WTC11 (cell line): ENCODE measurements at regions not wholly inside any gene's neighbourhood (a gene's known extent, or its start where the extent isn't known, plus 50 kb on each side); places are given as distances from the start of the nearest gene placed in this dataset.
A peak's percentile ranks its signal among the peaks of the same experiment; 100 is the strongest.

Experiments
- ATAC-seq: fragments of 200-7000 bp; cut with Tn5 transposase; 2 replicates; pipeline ENCODE4 v1.10.0; 2021; ENCODE audit warnings: mild to moderate bottlenecking, moderate library complexity
- CTCF ChIA-PET: fragments of 300-600 bp; sonication (Branson Sonifier 250); formaldehyde crosslinking; loops from one replicate; lab custom pipeline; 2021; ENCODE audit warnings: antibody characterized with exemption; lab: Charles Lee
- POLR2A ChIA-PET: fragments of 350-600 bp; sonication (Branson Sonifier 250); formaldehyde crosslinking; loops from one replicate; lab custom pipeline; 2021; ENCODE audit warnings: antibody characterized with exemption; lab: Charles Lee
- DNase-seq: peaks from one replicate; pipeline ENCODE4 v3.0.0; 2021; ENCODE audit warnings: low spot score
- H3K27ac Mint-ChIP-seq: 2 replicates; pipeline ENCODE4 v1.8.0; 2021; ENCODE audit warnings: mixed read lengths
- H3K27me3 Mint-ChIP-seq: 2 replicates; pipeline ENCODE4 v1.8.0; 2021; ENCODE audit warnings: low read depth, mild to moderate bottlenecking, moderate library complexity, mixed read lengths
- H3K36me3 Mint-ChIP-seq: 2 replicates; pipeline ENCODE4 v1.8.0; 2021; ENCODE audit warnings: mixed read lengths
- H3K4me1 Mint-ChIP-seq: 2 replicates; pipeline ENCODE4 v1.8.0; 2022; ENCODE audit warnings: mixed read lengths
- H3K4me3 Mint-ChIP-seq: 2 replicates; pipeline ENCODE4 v1.8.0; 2021; ENCODE audit warnings: mild to moderate bottlenecking, moderate library complexity, mixed read lengths
- H3K9me3 Mint-ChIP-seq: 2 replicates; pipeline ENCODE4 v1.8.0; 2021; ENCODE audit warnings: mixed read lengths
- ARID4B ChIP-seq: sonication (generic); formaldehyde crosslinking; IDR thresholded peaks from 2 replicates; pipeline ENCODE4 v1.8.0; 2023; ENCODE audit warnings: missing genetic modification reagents, mild to moderate bottlenecking, borderline replicate concordance
- CREB1 ChIP-seq: sonication (generic); formaldehyde crosslinking; IDR thresholded peaks from 2 replicates; pipeline ENCODE4 v1.8.0; 2023; ENCODE audit warnings: mild to moderate bottlenecking, missing genetic modification reagents
- E2F5 ChIP-seq: sonication (generic); formaldehyde crosslinking; IDR thresholded peaks from 2 replicates; pipeline ENCODE4 v1.8.1; 2022; ENCODE audit warnings: mild to moderate bottlenecking, moderate library complexity, missing genetic modification reagents
- FOXJ3 ChIP-seq: sonication (generic); formaldehyde crosslinking; IDR thresholded peaks from 2 replicates; pipeline ENCODE4 v1.9.0; 2021; ENCODE audit warnings: missing genetic modification reagents, mild to moderate bottlenecking, borderline replicate concordance
- GABPB1 ChIP-seq: sonication (generic); formaldehyde crosslinking; IDR thresholded peaks from 2 replicates; pipeline ENCODE4 v1.8.1; 2023; ENCODE audit warnings: mild to moderate bottlenecking, missing genetic modification reagents
- GRHL2 ChIP-seq: fragments of 250-450 bp; sonication (Bioruptor Pico); IDR thresholded peaks from 2 replicates; pipeline ENCODE4 v1.8.0; 2022; ENCODE audit warnings: mild to moderate bottlenecking, moderate library complexity; ENCODE audit not compliant: insufficient replicate concordance, severe bottlenecking
- GTF2I ChIP-seq: fragments of 250-450 bp; sonication (Bioruptor Pico); conservative IDR thresholded peaks from 2 replicates; pipeline ENCODE4 v1.4.0; 2021; ENCODE audit warnings: mild to moderate bottlenecking
- JAZF1 ChIP-seq: fragments of 250-450 bp; sonication (Bioruptor Pico); IDR thresholded peaks from 2 replicates; pipeline ENCODE4 v1.9.0; 2021; ENCODE audit warnings: moderate library complexity, mild to moderate bottlenecking, inconsistent platforms
- OVOL2 ChIP-seq: fragments of 250-450 bp; sonication (Bioruptor Pico); IDR thresholded peaks from 2 replicates; pipeline ENCODE4 v1.9.0; 2021; ENCODE audit warnings: mild to moderate bottlenecking, borderline replicate concordance
- PREB ChIP-seq: sonication (generic); formaldehyde crosslinking; IDR thresholded peaks from 2 replicates; pipeline ENCODE4 v1.8.1; 2022; ENCODE audit warnings: mild to moderate bottlenecking, missing genetic modification reagents, moderate library complexity, borderline replicate concordance
- RELA ChIP-seq: sonication (generic); formaldehyde crosslinking; IDR thresholded peaks from 2 replicates; pipeline ENCODE4 v1.8.1; 2022; ENCODE audit warnings: missing genetic modification reagents, mild to moderate bottlenecking, borderline replicate concordance
- SOX15 ChIP-seq: fragments of 250-450 bp; sonication (Bioruptor Pico); IDR thresholded peaks from 2 replicates; pipeline ENCODE4 v1.9.0; 2021; ENCODE audit warnings: mild to moderate bottlenecking
- TCF7 ChIP-seq: sonication (generic); formaldehyde crosslinking; IDR thresholded peaks from 2 replicates; pipeline ENCODE4 v1.8.0; 2022; ENCODE audit warnings: mild to moderate bottlenecking, low read depth, missing genetic modification reagents, moderate library complexity
- TP53 ChIP-seq: sonication (generic); formaldehyde crosslinking; IDR thresholded peaks from 2 replicates; pipeline ENCODE4 v1.8.1; 2023; ENCODE audit warnings: mild to moderate bottlenecking, missing genetic modification reagents
- ZBTB43 ChIP-seq: sonication (generic); formaldehyde crosslinking; IDR thresholded peaks from 2 replicates; pipeline ENCODE4 v1.8.1; 2023; ENCODE audit warnings: mild to moderate bottlenecking, missing genetic modification reagents
- ZNF232 ChIP-seq: sonication (generic); formaldehyde crosslinking; IDR thresholded peaks from 2 replicates; pipeline ENCODE4 v1.8.0; 2022; ENCODE audit warnings: mild to moderate bottlenecking, missing genetic modification reagents
- ZNF263 ChIP-seq: sonication (generic); formaldehyde crosslinking; IDR thresholded peaks from 2 replicates; pipeline ENCODE4 v1.8.1; 2022; ENCODE audit warnings: low read depth, mild to moderate bottlenecking, moderate library complexity, missing genetic modification reagents
- TF ChIP-seq, protein P1 (sequence below): sonication (generic); formaldehyde crosslinking; IDR thresholded peaks from 2 replicates; pipeline ENCODE4 v1.8.0; 2022; ENCODE audit warnings: missing genetic modification reagents

DNA sequence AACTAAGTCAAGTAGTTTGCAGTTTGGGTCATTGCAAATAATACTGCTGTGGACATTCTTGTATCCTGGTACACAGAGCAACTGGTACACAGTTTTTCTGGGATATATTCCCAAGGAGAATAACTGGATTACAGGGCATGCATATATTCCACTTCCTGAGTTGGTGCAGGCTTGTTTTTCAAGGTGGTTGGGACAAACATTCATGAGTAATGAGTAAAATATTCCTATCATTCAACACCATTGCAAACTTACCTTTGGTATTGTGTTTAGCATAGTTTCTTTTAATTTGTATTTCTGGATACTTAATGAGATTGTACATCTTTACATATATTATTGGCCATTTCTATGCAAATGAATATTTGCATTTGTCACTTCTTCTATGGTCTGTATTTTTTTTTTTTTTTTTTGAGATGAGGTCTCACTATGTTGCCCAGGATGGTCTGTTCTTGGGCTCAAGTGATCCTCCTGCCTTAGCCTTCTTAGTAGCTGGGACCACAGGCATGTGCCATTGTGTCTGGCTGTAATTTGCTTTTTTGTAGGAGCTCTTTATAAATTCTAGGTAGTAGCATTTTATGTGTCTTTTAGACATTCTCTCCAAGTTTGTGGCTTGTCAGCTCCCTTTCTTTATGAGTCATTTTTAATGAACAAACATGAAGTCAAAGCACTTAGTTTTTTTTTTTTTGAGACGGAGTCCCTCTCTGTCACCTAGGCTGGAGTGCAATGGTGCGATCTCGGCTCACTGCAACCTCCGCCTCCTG lies 158.7 kb downstream of the SOX4 start:
- CTCF ChIA-PET: interaction anchor here (0.6 to 0.8 kb wide), 2 partner anchors 17 to 621 kb away, joined by 3 to 4 read pairs; no protein-coding TSS in a partner anchor
- POLR2A ChIA-PET: no interaction called here

DNA sequence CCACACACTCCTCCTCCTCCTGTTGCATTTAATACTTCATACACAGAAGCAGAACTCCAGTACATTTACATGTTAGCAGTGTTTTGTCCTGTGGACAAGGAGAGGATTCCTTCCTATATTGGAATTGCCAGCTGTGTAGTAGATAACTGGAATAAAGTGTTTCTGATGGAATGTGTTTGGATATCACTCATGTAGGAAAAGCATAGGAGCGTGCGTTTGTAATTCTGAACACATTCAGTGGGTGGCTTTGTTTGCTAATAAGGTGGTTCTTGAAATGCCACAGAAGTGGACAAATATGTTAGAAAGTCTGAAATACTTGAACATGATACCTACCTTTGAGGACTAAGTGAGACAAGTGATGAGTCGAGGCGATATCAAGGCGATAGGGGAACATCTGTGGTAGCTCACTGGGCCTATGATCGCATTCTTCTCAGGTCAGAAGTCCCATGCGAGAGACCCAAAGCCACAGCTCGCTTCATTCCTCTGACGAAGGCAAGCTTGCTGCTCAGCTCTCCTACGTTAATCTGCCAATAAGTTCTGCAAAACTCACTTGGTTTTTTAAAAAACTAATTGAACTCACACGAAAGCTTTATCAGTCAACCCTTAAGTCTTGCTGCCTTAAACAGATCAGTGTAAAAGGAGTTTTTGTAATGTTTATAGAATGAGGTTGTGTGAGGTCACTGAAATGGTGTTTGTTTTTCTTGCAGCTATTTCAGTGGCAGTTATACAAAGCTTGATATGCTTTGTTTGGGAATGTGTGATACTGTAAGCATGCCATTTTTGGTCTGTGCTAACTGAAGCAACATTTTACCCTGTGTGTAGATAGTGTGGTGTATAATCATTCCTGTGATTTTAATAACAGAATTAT lies 159.9 kb downstream of the SOX4 start:
- Mint-ChIP-seq H3K4me3 (no peak overlapping the region), H3K9me3 (0 out of 2 replicates have a peak, but pooled peaks cover 4% of the 10 kb centered on the region), H3K36me3 (peaks cover 22% of the 10 kb centered on the region), H3K27me3 (no peaks in the 10 kb centered on the region), H3K4me1 (peaks cover 77% of the 10 kb centered on the region), H3K27ac (peak overlapping the region; percentile 97)
- CTCF ChIA-PET: interaction anchor here (0.9 to 1.0 kb wide), 2 partner anchors 9 to 160 kb away, joined by 3 read pairs; partner anchors contain the start of gene SOX4
- no peak for DNase-seq
- POLR2A ChIA-PET: interaction anchor here (0.6 to 0.8 kb wide), 3 partner anchors 11 to 96 kb away, joined by 3 to 5 read pairs (median 3); no protein-coding TSS in a partner anchor
- ATAC-seq: peak; percentile 38; the same call in 1 of the 2 replicates
- TF ChIP-seq ARID4B (CRISPR knock-in tag) (no peak), TP53 (CRISPR knock-in tag) (no peak), GABPB1 (no peak), FOXJ3 (CRISPR knock-in tag) (no peak), OVOL2 (CRISPR knock-in tag) (no peak), CREB1 (CRISPR knock-in tag) (no peak), ZNF263 (no peak), TCF7 (CRISPR knock-in tag) (no peak), RELA (no peak), ZBTB43 (no peak), SOX15 (CRISPR knock-in tag) (no peak), GRHL2 (CRISPR knock-in tag) (no peak), E2F5 (no peak), JAZF1 (CRISPR knock-in tag) (no peak), ZNF232 (no peak)

More for the DNA sequence above, 158.7 kb downstream of the SOX4 start:
- no peak for TF ChIP-seq ZNF232
- no peak for TF ChIP-seq PREB
- no peak for TF ChIP-seq SOX15 (CRISPR knock-in tag)
- TF ChIP-seq, protein P1, sequence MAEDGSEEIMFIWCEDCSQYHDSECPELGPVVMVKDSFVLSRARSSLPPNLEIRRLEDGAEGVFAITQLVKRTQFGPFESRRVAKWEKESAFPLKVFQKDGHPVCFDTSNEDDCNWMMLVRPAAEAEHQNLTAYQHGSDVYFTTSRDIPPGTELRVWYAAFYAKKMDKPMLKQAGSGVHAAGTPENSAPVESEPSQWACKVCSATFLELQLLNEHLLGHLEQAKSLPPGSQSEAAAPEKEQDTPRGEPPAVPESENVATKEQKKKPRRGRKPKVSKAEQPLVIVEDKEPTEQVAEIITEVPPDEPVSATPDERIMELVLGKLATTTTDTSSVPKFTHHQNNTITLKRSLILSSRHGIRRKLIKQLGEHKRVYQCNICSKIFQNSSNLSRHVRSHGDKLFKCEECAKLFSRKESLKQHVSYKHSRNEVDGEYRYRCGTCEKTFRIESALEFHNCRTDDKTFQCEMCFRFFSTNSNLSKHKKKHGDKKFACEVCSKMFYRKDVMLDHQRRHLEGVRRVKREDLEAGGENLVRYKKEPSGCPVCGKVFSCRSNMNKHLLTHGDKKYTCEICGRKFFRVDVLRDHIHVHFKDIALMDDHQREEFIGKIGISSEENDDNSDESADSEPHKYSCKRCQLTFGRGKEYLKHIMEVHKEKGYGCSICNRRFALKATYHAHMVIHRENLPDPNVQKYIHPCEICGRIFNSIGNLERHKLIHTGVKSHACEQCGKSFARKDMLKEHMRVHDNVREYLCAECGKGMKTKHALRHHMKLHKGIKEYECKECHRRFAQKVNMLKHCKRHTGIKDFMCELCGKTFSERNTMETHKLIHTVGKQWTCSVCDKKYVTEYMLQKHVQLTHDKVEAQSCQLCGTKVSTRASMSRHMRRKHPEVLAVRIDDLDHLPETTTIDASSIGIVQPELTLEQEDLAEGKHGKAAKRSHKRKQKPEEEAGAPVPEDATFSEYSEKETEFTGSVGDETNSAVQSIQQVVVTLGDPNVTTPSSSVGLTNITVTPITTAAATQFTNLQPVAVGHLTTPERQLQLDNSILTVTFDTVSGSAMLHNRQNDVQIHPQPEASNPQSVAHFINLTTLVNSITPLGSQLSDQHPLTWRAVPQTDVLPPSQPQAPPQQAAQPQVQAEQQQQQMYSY (CRISPR knock-in tag): no peak
- no peak for TF ChIP-seq GTF2I (CRISPR knock-in tag)
- ATAC-seq: no peak
- H3K4me3 Mint-ChIP-seq: no peak overlapping the region
- peaks cover 21% of the 10 kb centered on the region for H3K36me3 Mint-ChIP-seq
- 0 out of 2 replicates have a peak, but pooled peaks cover 2% of the 10 kb centered on the region for H3K9me3 Mint-ChIP-seq
- no peak overlapping the region for H3K27ac Mint-ChIP-seq
- DNase-seq: no peak
- H3K27me3 Mint-ChIP-seq: no peaks in the 10 kb centered on the region
- H3K4me1 Mint-ChIP-seq: peaks cover 89% of the 10 kb centered on the region
